Prostate gland (tissue), 2 donors: ENCODE measurements at regions not wholly inside any gene's neighbourhood (a gene's known extent, or its start where the extent isn't known, plus 50 kb on each side); places are given as distances from the start of the nearest gene placed in this dataset.

ENCODE experiments used
- CTCF ChIP-seq, 4 experiments: fragments of 200-600 bp in 2 of 4; fragments of 450-650 bp in 2 of 4; sonication (generic) in 2 of 4; IDR thresholded peaks; 1 replicate in 3 of 4; 2 replicates in 1 of 4; pipeline ENCODE4 v1.5.1; 2016 to 2019; ENCODE audit warnings: antibody characterized with exemption in 4 of 4, mild to moderate bottlenecking in 2 of 4, moderate library complexity in 2 of 4
- POLR2A ChIP-seq: fragments of 450-650 bp; IDR thresholded peaks from one replicate; pipeline ENCODE4 v1.6.1; 2016; ENCODE audit warnings: antibody characterized with exemption, mild to moderate bottlenecking

- TF ChIP-seq POLR2A: no peak
- no peak for TF ChIP-seq CTCF (IDR thresholded peaks at IDR 0.05)
These were observed 103.5 kb upstream of the BCAT1 start for GRCh38 chr12:25052196-25052913.
